IMR-90 (cell line): ENCODE measurements at regions not wholly inside any gene's neighbourhood (a gene's known extent, or its start where the extent isn't known, plus 50 kb on each side); places are given as distances from the start of the nearest gene placed in this dataset.

Experiments
- ATAC-seq: fragments of 200-7000 bp; cut with Tn5 transposase; 2 replicates; pipeline ENCODE4 v1.9.1; 2020; ENCODE audit warnings: low read depth, mild to moderate bottlenecking, moderate library complexity
- BruUV-seq: library from RNA; stranded (reverse); fragments of 400-500 nt; replicated peaks from 2 replicates; lab custom pipeline; 2021; lab: Mats Ljungman, UMichigan
- CTCF ChIA-PET: fragments of 300-600 bp; formaldehyde crosslinking; extraction: SDS; loops from one replicate; lab custom pipeline; 2021; ENCODE audit warnings: antibody characterized with exemption; lab: Yijun Ruan, JAX
- POLR2A ChIA-PET: fragments of 300-600 bp; sonication (Branson Sonifier 250); formaldehyde crosslinking; loops from one replicate; lab custom pipeline; 2022; ENCODE audit warnings: antibody characterized with exemption; ENCODE audit not compliant: unreplicated experiment; lab: Charles Lee
- DNase-seq: peaks from one replicate; pipeline ENCODE4 v3.0.0; 2013
- H2AFZ ChIP-seq: replicated peaks from 2 replicates; pipeline ENCODE3; 2013; ENCODE audit warnings: low read length, mild to moderate bottlenecking; ENCODE audit not compliant: poor library complexity
- H2AK5ac ChIP-seq: 2 replicates; pipeline ENCODE4 v1.6.1; 2013; ENCODE audit warnings: low read depth, low read length, inconsistent platforms
- H2AK9ac ChIP-seq: replicated peaks from 2 replicates; pipeline ENCODE3; 2013; ENCODE audit warnings: mild to moderate bottlenecking, low read depth, low read length, moderate library complexity; ENCODE audit not compliant: poor library complexity
- H2BK120ac ChIP-seq: 2 replicates; pipeline ENCODE4 v1.6.1; 2013; ENCODE audit warnings: low read depth, low read length, inconsistent platforms
- H2BK15ac ChIP-seq: 3 replicates; pipeline ENCODE4 v1.6.1; 2013; ENCODE audit warnings: low read depth, low read length, inconsistent platforms
- H2BK20ac ChIP-seq: 2 replicates; pipeline ENCODE4 v1.6.1; 2013; ENCODE audit warnings: low read depth, mild to moderate bottlenecking, inconsistent platforms, low read length, moderate library complexity
- H2BK5ac ChIP-seq: 2 replicates; pipeline ENCODE4 v1.6.1; 2013; ENCODE audit warnings: mild to moderate bottlenecking, low read depth, low read length, inconsistent platforms; ENCODE audit not compliant: poor library complexity, severe bottlenecking
- H3K14ac ChIP-seq: replicated peaks from 2 replicates; pipeline ENCODE4 v1.6.1; 2013; ENCODE audit warnings: low read depth, low read length, inconsistent platforms
- H3K18ac ChIP-seq: 2 replicates; pipeline ENCODE4 v1.6.1; 2013; ENCODE audit warnings: low read depth, low read length, control low read depth
- H3K23ac ChIP-seq: 2 replicates; pipeline ENCODE4 v1.6.1; 2013; ENCODE audit warnings: low read depth, low read length, inconsistent platforms
- H3K27ac ChIP-seq: 2 replicates; pipeline ENCODE4 v1.5.1; 2013; ENCODE audit warnings: mild to moderate bottlenecking, control low read depth, low read length; ENCODE audit not compliant: insufficient read depth
- H3K27me3 ChIP-seq: 2 replicates; pipeline ENCODE4 v1.6.1; 2013; ENCODE audit warnings: low read length; ENCODE audit not compliant: control insufficient read depth, insufficient read depth
- H3K36me3 ChIP-seq: 2 replicates; pipeline ENCODE4 v1.6.1; 2013; ENCODE audit warnings: low read length, mixed read lengths; ENCODE audit not compliant: control insufficient read depth, insufficient read depth
- H3K4ac ChIP-seq: 2 replicates; pipeline ENCODE4 v1.6.1; 2013; ENCODE audit warnings: low read depth, low read length, inconsistent platforms
- H3K4me1 ChIP-seq: 2 replicates; pipeline ENCODE4 v1.6.1; 2013; ENCODE audit warnings: low read length, mixed read lengths; ENCODE audit not compliant: control insufficient read depth, insufficient read depth
- H3K4me2 ChIP-seq: 2 replicates; pipeline ENCODE4 v1.6.1; 2013; ENCODE audit warnings: low read depth, mild to moderate bottlenecking, control low read depth, low read length, moderate library complexity
- H3K4me3 ChIP-seq: 2 replicates; pipeline ENCODE4 v1.5.1; 2013; ENCODE audit warnings: low read depth, mild to moderate bottlenecking, control low read depth, low read length, moderate library complexity; ENCODE audit not compliant: insufficient read depth
- H3K56ac ChIP-seq: 2 replicates; pipeline ENCODE4 v1.6.1; 2013; ENCODE audit warnings: low read length, inconsistent platforms; ENCODE audit not compliant: insufficient read depth; ENCODE audit errors: extremely low read depth
- H3K79me1 ChIP-seq, 2 experiments: 2 replicates each; pipeline ENCODE4 v1.6.1; 2013; ENCODE audit warnings: low read length in 2 of 2, inconsistent platforms in 1 of 2, low read depth in 1 of 2
- H3K9ac ChIP-seq: 2 replicates; pipeline ENCODE4 v1.6.1; 2013; ENCODE audit warnings: low read depth, low read length, control low read depth
- H3K9me1 ChIP-seq: 2 replicates; pipeline ENCODE4 v1.6.1; 2013; ENCODE audit warnings: low read length, inconsistent platforms; ENCODE audit not compliant: insufficient read depth
- H3K9me3 ChIP-seq: 2 replicates; pipeline ENCODE4 v1.6.1; 2013; ENCODE audit warnings: low read length; ENCODE audit not compliant: control insufficient read depth, insufficient read depth
- H4K20me1 ChIP-seq: 2 replicates; pipeline ENCODE4 v1.6.1; 2013; ENCODE audit warnings: low read length, inconsistent platforms; ENCODE audit not compliant: insufficient read depth
- H4K5ac ChIP-seq: 2 replicates; pipeline ENCODE4 v1.6.1; 2013; ENCODE audit warnings: mild to moderate bottlenecking, low read depth, low read length, control low read depth
- H4K8ac ChIP-seq, 2 experiments: 2 replicates each; pipeline ENCODE4 v1.6.1; 2013; ENCODE audit warnings: low read depth in 2 of 2, low read length in 2 of 2, control low read depth in 1 of 2, inconsistent platforms in 1 of 2
- H4K91ac ChIP-seq: 2 replicates; pipeline ENCODE4 v1.6.1; 2013; ENCODE audit warnings: low read depth, low read length, inconsistent platforms; ENCODE audit not compliant: insufficient read depth
- BHLHE40 ChIP-seq: fragments of 150-350 bp; IDR thresholded peaks from 2 replicates; pipeline ENCODE4 v1.6.1; 2016; ENCODE audit warnings: mild to moderate bottlenecking, low read depth, low read length
- CEBPB ChIP-seq: IDR thresholded peaks from 2 replicates; pipeline ENCODE4 v1.6.1; 2012; ENCODE audit warnings: low read depth, low read length, improper control_type of control experiment
- CHD1 ChIP-seq: IDR thresholded peaks from 2 replicates; pipeline ENCODE4 v1.6.1; 2012; ENCODE audit warnings: low read depth, low read length, improper control_type of control experiment
- CTCF ChIP-seq: conservative IDR thresholded peaks from 2 replicates; pipeline ENCODE4 v1.5.1; 2012; ENCODE audit warnings: mild to moderate bottlenecking, low read depth, low read length, improper control_type of control experiment
- ELK1 ChIP-seq: fragments of 150-350 bp; IDR thresholded peaks from 2 replicates; pipeline ENCODE4 v1.6.1; 2016; ENCODE audit warnings: low read depth, mild to moderate bottlenecking, low read length, moderate library complexity, borderline replicate concordance
- FOS ChIP-seq: fragments of 150-350 bp; IDR thresholded peaks from 2 replicates; pipeline ENCODE4 v1.6.1; 2016; ENCODE audit warnings: low read depth, low read length
- MAFK ChIP-seq: IDR thresholded peaks from 2 replicates; pipeline ENCODE4 v1.6.1; 2012; ENCODE audit warnings: low read depth, low read length, improper control_type of control experiment
- MAZ ChIP-seq: IDR thresholded peaks from 2 replicates; pipeline ENCODE4 v1.6.1; 2012; ENCODE audit warnings: low read depth, mild to moderate bottlenecking, low read length, improper control_type of control experiment, moderate library complexity, borderline replicate concordance
- MXI1 ChIP-seq: IDR thresholded peaks from 2 replicates; pipeline ENCODE4 v1.6.1; 2012; ENCODE audit warnings: low read depth, mild to moderate bottlenecking, low read length, moderate library complexity, borderline replicate concordance
- NFE2L2 ChIP-seq: fragments of 150-350 bp; IDR thresholded peaks from 2 replicates; pipeline ENCODE4 v1.6.1; 2016; ENCODE audit warnings: low read depth, mild to moderate bottlenecking, low read length
- POLR2A ChIP-seq: IDR thresholded peaks from 2 replicates; pipeline ENCODE4 v1.6.1; 2012; ENCODE audit warnings: mild to moderate bottlenecking, low read depth, low read length
- RAD21 ChIP-seq: IDR thresholded peaks from 2 replicates; pipeline ENCODE4 v1.6.1; 2012; ENCODE audit warnings: low read length, improper control_type of control experiment
- RCOR1 ChIP-seq: IDR thresholded peaks from 2 replicates; pipeline ENCODE4 v1.6.1; 2012; ENCODE audit warnings: mild to moderate bottlenecking, low read length, improper control_type of control experiment; ENCODE audit not compliant: insufficient replicate concordance
- RFX5 ChIP-seq: IDR thresholded peaks from 2 replicates; pipeline ENCODE4 v1.8.0; 2012; ENCODE audit warnings: low read depth, mild to moderate bottlenecking, low read length, moderate library complexity
- SMC3 ChIP-seq: fragments of 150-350 bp; IDR thresholded peaks from 2 replicates; pipeline ENCODE4 v1.6.1; 2016; ENCODE audit warnings: low read depth, mild to moderate bottlenecking, antibody characterized with exemption, low read length, moderate library complexity
- USF2 ChIP-seq: fragments of 150-350 bp; IDR thresholded peaks from 2 replicates; pipeline ENCODE4 v1.6.1; 2017; ENCODE audit warnings: mild to moderate bottlenecking, antibody characterized with exemption, low read length, low read depth
- WGBS, 2 experiments: methylation state at CpG; one replicate each; pipeline versions ENCODE4 v1.1.5 to v1.1.7; 2013; ENCODE audit warnings: missing lambda C conversion rate in 2 of 2; ENCODE audit not compliant: insufficient read length in 1 of 2; ENCODE audit errors: extremely low coverage in 2 of 2; 5-methylcytosine and 5-hydroxymethylcytosine counted together
- dilution Hi-C: fragments of 300-500 bp; cut with HindIII; formaldehyde crosslinking; loops from one replicate; pipeline ENCODE4 v1.14.3; 2018; ENCODE audit warnings: low sequenced_read_pairs; ENCODE audit not compliant: unreplicated experiment
- in situ Hi-C: fragments of 300-500 bp; cut with MboI; formaldehyde crosslinking; loops from 3 replicates; pipeline ENCODE4 v1.14.3; 2019; ENCODE audit warnings: low sequenced_read_pairs, inconsistent platforms, mixed read lengths
- intact Hi-C: fragments of 100-400 bp; cut with micrococcal nuclease; formaldehyde crosslinking; loops from 2 replicates; pipeline ENCODE4 v1.10.0; 2022

DNA sequence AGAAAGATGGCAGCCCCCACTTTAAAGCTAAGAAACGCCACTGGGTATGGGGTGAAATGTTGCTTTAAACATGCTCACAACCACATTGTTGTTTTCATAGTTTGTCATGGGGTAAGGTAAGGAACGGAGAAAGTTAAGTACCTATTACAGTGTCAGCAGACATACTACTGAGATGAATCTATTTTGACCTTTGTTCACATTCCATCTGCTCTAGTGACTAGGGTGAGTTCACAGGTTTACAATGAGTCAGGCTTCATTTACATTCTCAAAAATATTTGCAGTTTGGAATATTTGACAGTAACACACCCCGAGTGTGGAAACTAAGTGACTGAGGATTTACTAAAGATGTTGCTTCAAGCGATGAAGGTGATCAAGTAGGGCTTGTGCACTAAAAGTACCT lies 428.7 kb upstream of the ACVR2A start:
- H3K9me1 ChIP-seq: no peaks in the 10 kb centered on the region
- no peaks in the 10 kb centered on the region for H3K79me1 ChIP-seq
- CTCF ChIA-PET: no interaction called here
- no peak overlapping the region for H4K8ac ChIP-seq
- H3K9ac ChIP-seq: no peak overlapping the region
- no peak overlapping the region for H2BK5ac ChIP-seq
- H3K4me3 ChIP-seq: no peak overlapping the region
- dilution Hi-C loops: no loop called here
- no peak overlapping the region for H3K27ac ChIP-seq
- no peak overlapping the region for H3K14ac ChIP-seq
- H2AK9ac ChIP-seq: no peak overlapping the region
- H3K36me3 ChIP-seq: no peaks in the 10 kb centered on the region
- POLR2A ChIA-PET: no interaction called here
- no peak overlapping the region for H2AK5ac ChIP-seq
- H3K56ac ChIP-seq: no peak overlapping the region
- no peaks in the 10 kb centered on the region for H3K4me1 ChIP-seq
- no TSS peak for BruUV-seq
- no peak overlapping the region for H4K5ac ChIP-seq
- no peak overlapping the region for H3K23ac ChIP-seq
- no peak overlapping the region for H4K91ac ChIP-seq
- no peak overlapping the region for H2BK15ac ChIP-seq
- TF ChIP-seq RCOR1 (no peak), RFX5 (no peak), MAFK (no peak), SMC3 (no peak), USF2 (no peak), MAZ (no peak), RAD21 (no peak), CEBPB (no peak), NFE2L2 (no peak), FOS (no peak), BHLHE40 (no peak), CHD1 (no peak), MXI1 (no peak), POLR2A (no peak), ELK1 (no peak), CTCF (no peak)
- intact Hi-C loops: no loop called here
- H4K20me1 ChIP-seq: no peaks in the 10 kb centered on the region
- no peak overlapping the region for H3K4me2 ChIP-seq
- no peaks in the 10 kb centered on the region for H3K27me3 ChIP-seq
- no CpG with 5 or more reads among the region's 4 CpGs for WGBS, 2 experiments
- no peak for DNase-seq
- no peak overlapping the region for H2AFZ ChIP-seq
- H2BK120ac ChIP-seq: no peak overlapping the region
- no peaks in the 10 kb centered on the region; the same call in 1 of the 2 replicates for H3K9me3 ChIP-seq
- no peak overlapping the region for H3K18ac ChIP-seq
- H2BK20ac ChIP-seq: no peak overlapping the region
- H3K4ac ChIP-seq: no peak overlapping the region
- in situ Hi-C loops: no loop called here
- ATAC-seq: no peak
